Non-pigmented ciliary epithelial cell (primary cell): ENCODE measurements at regions not wholly inside any gene's neighbourhood (a gene's known extent, or its start where the extent isn't known, plus 50 kb on each side); places are given as distances from the start of the nearest gene placed in this dataset.

Source experiments
- DNase-seq: peaks from one replicate; pipeline ENCODE4 v3.0.0-alpha.2; 2010; ENCODE audit warnings: low read depth

DNA sequence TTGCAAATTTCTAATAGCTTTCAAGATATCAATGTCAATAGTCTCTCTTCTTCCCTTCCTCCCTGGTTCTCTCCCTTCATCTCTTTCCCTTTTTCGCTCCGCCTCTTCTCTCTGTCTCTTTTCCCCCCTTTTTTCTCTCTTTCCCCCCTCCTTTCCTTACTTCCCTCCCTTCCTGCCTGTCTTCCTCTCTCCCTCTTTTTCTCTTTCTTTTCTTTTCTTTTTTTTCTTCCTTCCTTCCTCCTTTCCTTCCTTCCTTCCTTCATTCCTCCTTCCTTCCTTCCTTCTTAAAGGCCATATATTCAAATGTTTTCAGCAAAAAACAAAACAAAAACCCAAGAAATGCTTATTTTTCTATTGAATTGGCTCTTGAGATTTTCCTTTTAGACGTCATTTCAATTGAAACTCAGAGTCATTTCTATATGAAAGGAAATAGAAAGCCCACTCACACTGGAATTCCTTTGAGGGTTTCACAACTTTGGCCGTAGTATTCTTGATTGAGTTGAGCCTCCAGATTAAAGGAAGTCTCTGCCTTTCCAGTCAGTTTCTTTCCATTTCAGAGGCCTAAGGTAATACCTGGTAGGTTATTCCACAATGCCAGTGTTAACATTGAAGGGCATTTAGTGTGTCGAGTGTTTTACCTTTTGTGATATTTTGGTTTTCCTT is 551.5 kb downstream of the LMO4 start:
- no peak for DNase-seq

DNA sequence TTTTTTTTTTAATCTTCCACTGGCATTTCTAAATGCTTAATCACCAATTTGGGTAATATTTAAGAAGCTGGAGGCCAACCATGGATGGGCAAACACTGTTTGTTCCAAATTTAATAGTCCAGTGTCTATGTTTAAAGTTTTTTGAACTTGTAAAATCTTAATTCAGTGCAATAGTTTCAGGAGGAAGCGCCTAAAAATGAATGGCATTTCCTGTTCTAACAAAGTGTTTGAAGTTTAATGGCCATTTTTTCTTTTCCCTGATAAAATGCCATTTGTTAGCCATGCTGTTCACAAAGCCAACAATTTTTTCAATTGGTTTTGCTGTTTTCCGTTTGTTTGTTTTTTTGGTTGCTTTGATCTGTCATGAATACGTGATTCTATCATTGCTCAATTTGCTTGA is 552.1 kb downstream of the LMO4 start:
- DNase-seq, result no peak

DNA sequence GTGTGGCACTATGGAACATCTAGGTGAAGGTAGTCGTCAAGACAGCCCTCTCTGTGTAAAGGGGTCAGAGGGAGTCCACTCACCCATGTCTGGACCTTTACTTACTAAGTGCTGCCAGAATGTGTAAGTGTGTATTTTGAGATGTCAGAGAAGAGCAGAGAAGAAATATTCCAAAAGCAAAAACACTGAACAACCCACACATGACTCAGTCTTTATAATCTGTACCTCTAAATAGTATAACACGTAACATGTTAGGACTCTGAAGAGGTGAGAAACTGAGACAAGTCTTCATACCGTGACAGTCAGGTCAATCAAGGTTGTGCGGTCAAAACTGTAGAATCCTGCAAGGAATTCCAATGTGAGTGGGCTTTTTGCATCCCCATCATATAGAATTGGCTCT is 555.2 kb downstream of the LMO4 start:
- no peak for DNase-seq

DNA sequence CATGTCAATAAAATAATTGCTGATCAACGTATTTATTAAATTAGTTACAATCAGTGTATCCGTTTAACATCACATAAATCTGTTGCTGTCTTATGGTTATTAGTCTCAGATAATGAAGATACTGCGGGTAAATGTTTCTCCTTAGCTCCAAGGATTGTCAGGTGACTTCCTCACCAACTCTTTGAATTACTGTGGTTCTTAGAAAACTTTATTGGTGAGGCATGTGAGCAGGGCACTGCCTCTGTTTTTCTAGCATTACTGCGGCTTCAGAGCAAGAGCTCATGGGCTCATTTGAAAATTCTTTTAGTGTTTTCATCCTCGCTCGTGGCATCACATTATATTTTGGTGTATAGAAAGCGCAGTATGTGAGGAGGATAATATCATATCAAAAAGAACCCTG is 555.9 kb downstream of the LMO4 start:
- DNase-seq, result no peak

DNA sequence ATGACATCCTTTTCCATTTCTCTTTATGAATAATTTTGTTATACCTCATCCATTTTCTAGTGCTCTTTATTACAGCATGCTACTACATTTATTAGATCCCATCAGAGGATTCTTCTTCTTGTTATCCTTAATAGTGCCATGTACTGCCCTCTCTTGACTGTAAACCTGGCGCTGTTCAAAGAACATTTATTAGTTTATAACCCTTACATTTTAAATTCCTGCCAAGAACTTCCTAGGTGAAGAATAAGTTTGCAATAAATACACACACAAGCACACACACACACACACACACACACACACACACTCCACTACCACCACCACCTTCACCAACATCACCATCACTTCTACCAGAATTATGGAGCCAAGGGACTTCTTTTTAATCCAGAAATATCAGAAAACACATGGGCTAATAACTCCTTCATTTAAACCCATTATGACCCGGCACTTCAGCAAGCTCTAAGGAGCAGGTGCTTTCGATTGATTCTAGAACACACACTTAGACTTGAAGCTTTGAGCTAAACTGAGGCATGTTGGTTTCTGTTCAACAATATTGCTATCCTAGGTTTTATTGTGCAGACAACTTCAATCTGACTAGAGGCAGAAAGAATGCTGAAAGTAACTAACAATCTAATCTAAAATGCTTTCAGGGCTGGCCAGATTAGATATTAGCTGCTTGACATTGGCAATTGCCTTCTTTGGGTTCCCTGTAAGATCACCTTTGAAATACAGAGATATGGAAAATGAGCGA is 556.8 kb downstream of the LMO4 start:
- no peak for DNase-seq

DNA sequence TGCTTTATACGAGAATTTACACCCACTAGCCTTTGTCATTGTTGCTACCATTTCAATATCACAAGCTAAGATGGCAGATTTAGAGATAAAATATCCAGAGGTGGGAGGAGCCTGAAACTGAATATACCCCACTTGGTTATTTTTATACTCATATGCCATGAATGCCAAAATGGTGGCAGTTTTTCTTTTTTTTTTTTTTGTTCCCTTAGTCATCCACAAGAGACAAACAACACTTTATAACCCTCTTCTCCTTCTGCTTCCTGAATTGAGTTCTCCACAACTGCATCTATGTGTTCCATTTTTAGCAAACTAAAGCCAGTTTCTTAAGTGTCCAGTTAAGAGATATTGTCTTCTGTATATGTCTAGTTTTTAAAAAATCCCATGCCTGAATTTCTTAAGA is 558.4 kb downstream of the LMO4 start:
- no peak for DNase-seq

DNA sequence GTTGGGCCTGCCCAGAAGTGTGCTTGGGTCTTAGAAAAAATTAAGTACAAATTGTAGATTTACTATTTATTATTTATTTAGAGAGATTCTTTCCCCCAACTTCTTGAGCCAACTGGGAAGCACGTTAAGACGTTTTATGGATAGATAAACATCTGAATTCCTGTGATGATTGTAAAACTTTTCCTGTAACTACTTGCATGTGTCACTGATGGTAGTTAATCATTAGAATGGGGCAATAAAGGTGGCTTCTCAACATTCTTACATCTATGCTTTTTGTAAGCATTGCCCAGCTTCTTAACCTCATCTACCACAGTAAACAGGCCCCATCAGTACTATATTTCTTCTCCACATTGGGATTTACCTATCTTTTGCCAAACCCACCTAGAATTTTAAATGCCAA is 559.8 kb downstream of the LMO4 start:
- no peak for DNase-seq

DNA sequence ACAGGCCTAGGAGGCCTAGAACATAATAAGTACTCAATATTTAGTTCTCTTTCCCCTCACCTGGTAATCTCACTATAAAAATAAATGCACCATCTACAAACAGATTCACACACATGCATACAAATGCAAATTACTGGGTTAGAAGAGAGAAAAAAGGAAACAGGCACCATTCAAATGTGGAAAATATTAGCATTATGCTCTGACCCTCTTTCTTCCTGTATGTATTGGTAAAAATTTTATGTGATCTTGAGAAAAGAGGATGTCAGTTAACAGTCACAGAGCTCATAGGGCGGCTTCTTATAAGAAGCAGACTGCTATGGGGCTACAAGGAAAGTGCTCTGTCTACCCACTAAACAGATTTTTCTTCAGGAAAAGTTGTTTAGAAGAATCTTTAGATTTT is 565.4 kb downstream of the LMO4 start:
- DNase-seq, result no peak

DNA sequence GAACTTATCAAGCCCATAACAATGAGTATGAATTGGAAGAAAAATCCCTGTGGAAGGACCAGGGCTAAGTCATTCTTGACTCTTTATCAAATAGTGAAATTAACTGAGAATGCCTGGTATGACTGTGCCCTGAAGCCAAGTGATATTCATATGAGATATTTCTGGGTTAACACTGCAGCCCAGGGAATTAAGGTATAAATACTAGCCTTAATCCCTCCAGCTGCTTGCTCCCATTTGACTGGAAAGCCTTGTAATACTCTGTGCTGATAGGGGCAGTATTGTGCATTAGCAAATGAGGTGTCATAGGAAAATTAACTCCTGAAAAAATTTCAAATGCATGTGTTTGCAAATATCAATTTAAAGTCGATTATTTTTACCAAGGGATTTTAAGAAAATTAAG is 568.8 kb downstream of the LMO4 start:
- DNase-seq, result no peak

DNA sequence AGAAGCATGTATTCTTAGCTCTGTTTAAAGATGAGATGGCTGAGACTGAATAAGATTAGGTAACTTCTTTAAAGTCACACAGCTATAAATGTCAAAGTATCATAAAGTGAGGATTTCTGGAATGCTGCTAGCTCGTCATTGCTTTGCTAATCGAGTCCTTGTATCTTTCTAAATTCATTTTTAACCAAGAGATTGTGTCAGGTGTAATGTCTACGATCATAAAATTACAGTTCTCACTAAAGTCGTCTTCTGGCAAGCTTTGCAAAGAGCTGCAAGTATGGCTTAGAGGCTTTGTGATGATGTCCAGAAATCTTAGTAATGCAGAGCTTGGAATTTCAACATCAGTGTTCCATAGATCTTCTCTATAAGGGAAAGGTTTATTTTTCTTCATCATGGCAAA is 569.8 kb downstream of the LMO4 start:
- no peak for DNase-seq

DNA sequence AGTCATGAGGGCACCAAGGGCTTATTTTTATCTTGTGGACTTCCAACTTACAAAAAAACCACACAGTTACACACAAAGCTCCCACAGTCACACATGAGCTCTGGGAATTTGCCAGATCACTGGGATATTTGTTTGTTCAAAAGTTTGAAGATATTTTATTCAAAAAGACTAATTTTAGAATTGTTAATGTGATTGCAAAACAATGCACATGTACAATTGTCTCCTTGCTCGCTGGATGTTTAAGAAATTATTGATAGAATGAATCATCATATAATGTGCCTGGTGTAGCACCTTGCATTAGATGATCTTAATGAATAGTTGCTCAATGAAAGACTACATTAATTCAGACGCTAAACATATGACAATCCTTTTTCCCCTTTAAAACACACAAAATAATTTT is 570.3 kb downstream of the LMO4 start:
- no peak for DNase-seq

DNA sequence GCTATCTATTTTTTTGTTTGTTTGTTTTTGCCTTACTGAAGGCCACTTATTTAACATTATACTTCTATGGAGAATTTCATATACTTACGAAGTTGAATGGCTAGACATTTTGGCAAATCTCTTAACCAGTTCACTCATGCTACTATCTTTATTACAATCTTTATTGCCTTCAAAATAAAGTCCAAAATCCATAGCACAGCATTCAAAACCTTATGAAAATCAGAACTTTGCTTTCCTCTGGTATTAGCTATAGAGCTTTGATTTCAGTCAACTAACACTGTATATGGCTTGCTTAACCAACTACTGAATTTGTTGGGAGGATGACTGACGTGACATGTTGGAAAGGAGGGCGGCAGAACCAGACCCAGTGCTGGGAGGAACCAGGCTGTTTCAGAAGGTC is 571.1 kb downstream of the LMO4 start:
- no peak for DNase-seq

DNA sequence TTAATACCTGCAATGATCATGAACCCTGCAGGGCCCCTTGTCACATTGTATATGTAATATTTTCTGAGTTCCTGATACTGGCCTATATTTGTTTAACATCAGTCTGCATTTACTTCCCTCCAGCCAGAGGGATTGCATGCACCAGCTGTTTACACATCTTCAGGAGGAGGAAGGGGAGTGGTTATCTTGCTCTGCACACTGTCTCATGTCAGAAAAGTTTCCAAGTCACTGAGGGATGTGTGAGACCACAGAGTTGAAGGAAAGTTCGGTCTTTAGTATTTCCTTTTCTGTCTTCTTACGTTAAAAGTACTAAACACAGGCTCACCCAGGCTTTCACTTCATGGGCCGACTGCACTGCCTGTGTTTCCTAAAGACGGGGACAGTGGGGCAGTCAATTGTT is 574.1 kb downstream of the LMO4 start:
- DNase-seq, result no peak

DNA sequence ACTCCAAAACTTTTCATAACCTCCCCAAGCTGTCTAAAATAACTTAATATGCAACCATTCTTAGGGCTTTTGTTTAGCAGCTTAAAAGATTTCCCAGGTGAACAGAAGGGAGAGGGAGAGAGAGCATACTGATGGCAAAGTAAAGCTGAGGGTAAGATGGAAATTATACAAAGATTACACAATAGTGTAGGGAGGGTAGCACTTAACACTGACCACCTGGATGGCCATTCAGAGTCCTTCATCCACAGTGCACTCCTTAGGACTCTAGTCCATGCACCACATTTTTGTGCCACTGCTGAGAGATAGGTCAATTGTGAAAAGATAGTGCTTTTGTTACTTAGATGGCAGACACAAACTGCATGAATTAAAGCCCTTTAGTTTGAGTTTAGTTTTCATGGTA is 574.6 kb downstream of the LMO4 start:
- no peak for DNase-seq

DNA sequence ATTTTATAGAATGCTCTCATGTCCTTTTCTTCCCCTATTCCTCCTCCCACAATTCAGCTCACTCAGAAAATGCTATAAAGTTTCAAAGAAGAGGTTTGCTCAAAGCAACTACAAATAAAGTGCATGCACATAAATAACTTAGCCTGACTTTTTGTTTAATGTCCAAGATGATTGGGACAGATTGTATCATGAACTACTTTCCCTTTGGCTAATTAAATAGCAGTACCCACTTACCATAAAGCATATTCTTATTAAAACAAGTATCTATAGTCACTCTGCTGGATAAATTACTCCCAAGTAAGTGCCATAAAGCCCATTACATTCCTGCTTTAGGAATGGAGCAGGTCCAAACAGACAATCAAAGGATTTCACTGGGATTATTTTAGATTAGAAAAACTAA is 576.0 kb downstream of the LMO4 start:
- DNase-seq, result no peak

DNA sequence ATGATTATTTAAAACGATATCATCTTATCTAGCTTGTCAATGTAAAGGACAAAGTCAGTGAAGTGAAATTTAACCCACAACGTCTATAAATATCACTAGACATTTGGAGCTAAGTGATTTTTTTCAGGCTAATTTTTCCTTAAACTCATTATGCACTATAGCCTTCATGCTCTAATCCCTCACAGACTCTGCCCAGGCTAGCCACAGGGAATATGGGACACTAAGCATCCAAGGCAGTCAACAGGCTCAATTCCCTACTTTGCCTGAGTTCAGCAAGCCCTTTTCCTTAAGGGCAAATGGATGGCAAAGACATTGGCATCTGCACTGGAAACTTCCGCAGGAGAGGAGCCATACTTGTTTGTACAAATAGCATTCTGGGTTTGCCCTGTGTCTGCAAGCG is 577.0 kb downstream of the LMO4 start:
- no peak for DNase-seq

DNA sequence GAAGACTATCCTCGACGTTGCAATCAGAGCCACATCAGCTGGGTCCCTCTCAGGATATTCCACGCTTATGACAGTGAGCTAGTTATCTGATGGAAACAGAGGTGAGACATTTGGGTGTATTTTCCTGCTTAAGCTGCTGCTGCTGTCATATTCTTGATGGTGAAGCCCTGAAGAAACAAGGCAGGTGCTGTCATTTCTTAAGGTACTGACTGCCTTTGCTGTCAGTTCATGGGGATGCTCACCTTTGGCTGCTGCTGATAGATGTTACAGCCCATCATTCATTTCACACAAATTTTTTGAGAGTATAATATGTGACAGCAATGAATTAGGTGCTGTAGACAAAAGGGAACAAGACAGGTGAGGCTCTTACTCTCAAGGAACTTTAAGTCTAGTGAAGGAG is 577.4 kb downstream of the LMO4 start:
- no peak for DNase-seq

DNA sequence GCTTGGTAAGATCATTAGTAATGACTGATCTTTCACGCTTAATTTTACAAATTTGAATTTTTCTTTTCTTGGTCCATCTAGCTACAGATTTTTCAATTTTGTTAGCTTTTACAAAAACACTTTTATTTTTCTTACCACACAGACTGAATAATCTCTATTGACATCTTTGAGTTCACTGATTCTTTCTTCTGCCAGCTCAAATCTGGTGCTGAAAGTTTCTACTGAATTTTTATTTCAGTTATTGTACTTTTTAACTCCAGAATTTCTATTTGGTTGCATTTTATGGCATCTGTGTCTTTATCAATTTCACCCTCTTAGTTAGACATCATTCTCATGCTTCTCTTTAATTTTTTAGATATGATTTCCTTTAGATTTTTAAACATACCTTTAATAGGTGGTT is 584.7 kb downstream of the LMO4 start:
- no peak for DNase-seq

DNA sequence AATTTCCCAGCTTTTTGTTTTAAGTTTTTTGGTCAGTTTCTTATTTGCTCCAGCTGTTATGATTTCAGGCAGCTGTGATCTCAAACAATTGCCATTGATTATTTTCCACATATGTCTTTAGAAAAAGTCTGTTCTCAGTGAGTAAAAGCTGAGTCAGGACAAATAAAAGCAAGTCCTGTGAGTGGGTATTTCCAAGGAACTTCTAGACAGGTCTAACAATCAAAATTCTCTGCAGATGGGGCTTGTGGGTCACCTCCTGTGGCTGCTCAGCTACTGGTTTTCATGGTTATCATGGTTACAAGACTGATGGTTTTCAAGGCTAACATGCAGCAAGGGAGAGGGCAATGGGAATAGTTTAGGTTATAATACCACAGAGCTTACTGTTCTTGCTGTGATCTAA is 585.7 kb downstream of the LMO4 start:
- no peak for DNase-seq

DNA sequence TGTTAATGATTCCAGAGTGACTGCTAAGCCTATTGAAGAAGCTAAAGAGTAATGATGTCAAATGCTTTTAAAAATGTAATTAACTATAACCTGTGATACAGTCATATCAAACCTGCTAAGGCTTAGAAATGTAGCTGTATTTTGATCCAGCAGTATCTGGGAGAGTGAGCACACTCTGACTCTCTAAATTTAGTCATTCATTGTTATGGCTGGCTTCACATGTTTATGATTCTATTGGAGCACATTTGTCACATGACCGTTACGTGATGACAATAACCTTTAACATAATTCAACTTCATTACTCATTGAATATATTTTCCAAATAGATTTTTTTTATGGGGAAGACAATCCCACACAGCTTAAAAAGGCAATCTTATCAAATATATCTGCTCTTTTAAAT is 587.1 kb downstream of the LMO4 start:
- no peak for DNase-seq

DNA sequence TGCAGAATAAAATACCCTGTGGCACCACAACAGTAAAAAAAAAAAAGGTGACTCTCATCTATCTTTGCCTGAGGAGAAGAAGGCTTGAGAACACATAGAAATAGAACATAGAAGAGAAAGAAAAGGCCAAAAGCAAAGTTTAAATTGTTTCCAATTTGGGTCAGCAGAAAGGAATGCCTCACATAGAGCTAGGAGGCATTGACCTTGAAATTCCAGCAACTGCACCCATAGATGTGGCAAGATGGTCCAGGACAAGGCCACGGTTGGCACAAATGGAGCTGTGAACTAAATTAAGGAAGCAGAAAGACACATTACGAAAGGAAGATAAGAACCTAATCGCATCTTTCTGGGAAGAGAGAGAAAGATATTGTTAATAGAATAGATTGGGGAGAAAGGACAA is 588.3 kb downstream of the LMO4 start:
- no peak for DNase-seq

DNA sequence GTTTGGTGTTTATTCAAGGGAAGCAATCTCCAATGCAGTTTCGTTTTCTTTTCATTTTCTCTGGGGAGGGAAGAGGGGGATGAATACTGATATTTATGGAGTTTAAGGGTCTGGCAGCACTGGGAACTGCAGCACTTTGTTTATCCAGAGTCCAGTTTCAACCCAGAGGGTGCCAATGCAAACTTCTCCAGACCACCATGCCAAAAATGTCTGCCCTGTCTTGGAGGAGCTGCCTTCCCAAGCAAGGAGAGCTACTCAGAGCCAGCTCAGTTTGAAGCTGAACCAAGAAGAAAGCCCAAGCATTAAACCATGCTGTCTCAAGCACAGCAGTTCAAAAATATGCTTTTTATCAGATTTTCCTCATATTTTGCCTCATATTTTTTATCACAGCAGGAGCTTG is 589.7 kb downstream of the LMO4 start:
- DNase-seq, result no peak

DNA sequence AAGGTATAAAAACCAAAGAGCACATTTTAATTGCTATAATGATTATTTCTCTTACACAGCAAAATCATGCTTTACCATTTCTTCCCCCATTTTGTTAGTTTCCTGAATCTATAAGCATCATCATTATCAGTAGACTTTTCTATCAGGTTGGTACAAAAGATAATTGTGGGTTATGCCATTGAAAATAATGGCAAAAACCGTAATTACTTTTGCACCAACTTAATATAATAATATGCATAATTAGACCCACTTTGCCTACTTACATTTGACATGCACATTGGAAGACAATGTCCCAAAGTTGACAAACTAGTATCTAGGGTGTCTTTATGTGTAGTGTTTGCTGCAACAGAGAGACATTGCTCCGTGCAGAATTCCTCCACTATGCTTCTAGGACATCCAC is 594.2 kb downstream of the LMO4 start:
- DNase-seq, result no peak

DNA sequence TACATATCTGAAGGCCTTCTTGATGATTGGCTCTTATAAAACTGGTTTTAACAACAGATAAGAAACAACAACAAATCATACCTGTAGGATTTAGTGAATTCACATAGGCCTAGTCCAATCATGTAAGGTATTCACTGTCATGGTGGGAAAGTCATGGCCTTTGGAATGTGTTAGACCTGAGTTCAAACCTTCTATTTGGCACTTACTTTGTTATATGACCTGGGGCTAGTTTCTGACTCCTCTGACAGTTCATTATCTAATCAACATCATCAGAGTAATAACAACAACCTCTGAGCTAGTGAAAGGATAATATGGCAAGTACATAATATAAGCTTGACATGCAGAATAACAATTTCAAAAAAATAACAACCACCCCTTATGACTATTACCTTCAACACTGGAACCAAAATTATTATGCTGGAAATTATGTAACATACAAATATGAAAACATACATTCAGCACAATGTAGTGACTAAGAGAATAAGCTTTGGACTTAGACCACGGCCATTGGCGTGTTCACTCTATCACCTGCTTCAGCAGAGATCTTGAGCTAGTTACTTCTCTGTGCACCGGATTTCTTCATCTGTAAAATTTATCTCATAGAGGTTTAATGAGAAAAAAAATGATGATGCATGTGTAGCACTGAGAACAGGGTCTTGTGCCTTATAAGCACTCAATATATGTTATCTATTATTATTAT is 597.6 kb downstream of the LMO4 start:
- no peak for DNase-seq
